Neural cell (in vitro differentiated cells): ENCODE measurements at regions not wholly inside any gene's neighbourhood (a gene's known extent, or its start where the extent isn't known, plus 50 kb on each side); places are given as distances from the start of the nearest gene placed in this dataset.

Source experiments
- H2AFZ ChIP-seq: fragments of 200-600, 300-800 bp; sonication (generic), shearing (Covaris generic); 2 replicates; pipeline ENCODE4 v1.6.0; 2014; ENCODE audit warnings: low read depth, mild to moderate bottlenecking, antibody characterized with exemption, low read length, moderate library complexity
- H3F3A ChIP-seq: fragments of 200-600 bp; shearing (Covaris generic); 2 replicates; pipeline ENCODE4 v1.6.1; 2016; ENCODE audit warnings: mild to moderate bottlenecking, moderate library complexity, mixed read lengths, antibody characterized with exemption, low read length; ENCODE audit not compliant: insufficient read depth, poor library complexity, severe bottlenecking
- H3K27ac ChIP-seq: fragments of 200-600, 300-800 bp; sonication (generic), shearing (Covaris generic); 2 replicates; pipeline ENCODE4 v1.5.1; 2014; ENCODE audit warnings: mild to moderate bottlenecking, low read length, moderate library complexity
- H3K27me3 ChIP-seq: fragments of 300-800, 200-600 bp; sonication (generic), shearing (Covaris generic); 2 replicates; pipeline ENCODE4 v1.6.0; 2014; ENCODE audit warnings: mild to moderate bottlenecking, low read depth, low read length, moderate library complexity; ENCODE audit not compliant: insufficient read depth
- H3K36me3 ChIP-seq: fragments of 300-800, 200-600 bp; sonication (generic), shearing (Covaris generic); 2 replicates; pipeline ENCODE4 v1.5.1; 2014; ENCODE audit warnings: mild to moderate bottlenecking, antibody characterized with exemption, low read length, moderate library complexity; ENCODE audit not compliant: insufficient read depth
- H3K4me2 ChIP-seq: fragments of 300-800, 200-600 bp; sonication (generic), shearing (Covaris generic); 2 replicates; pipeline ENCODE4 v1.6.0; 2014; ENCODE audit warnings: mild to moderate bottlenecking, low read length
- H3K4me3 ChIP-seq: fragments of 300-800, 200-600 bp; sonication (generic), shearing (Covaris generic); 2 replicates; pipeline ENCODE4 v1.5.1; 2014; ENCODE audit warnings: mild to moderate bottlenecking, low read length, moderate library complexity
- H3K79me2 ChIP-seq: fragments of 200-600 bp; shearing (Covaris generic); replicated peaks from 2 replicates; pipeline ENCODE4 v1.6.0; 2014; ENCODE audit warnings: mild to moderate bottlenecking, low read length, moderate library complexity; ENCODE audit not compliant: insufficient read depth
- H3K9ac ChIP-seq: fragments of 300-800, 200-600 bp; sonication (generic), shearing (Covaris generic); 2 replicates; pipeline ENCODE4 v1.6.1; 2016; ENCODE audit warnings: mild to moderate bottlenecking, low read length, mixed read lengths
- H3K9me2 ChIP-seq: fragments of 200-600 bp; shearing (Covaris generic); 2 replicates; pipeline ENCODE4 v1.6.1; 2016; ENCODE audit warnings: mild to moderate bottlenecking, low read length, mixed read lengths; ENCODE audit not compliant: insufficient read depth
- H3K9me3 ChIP-seq: fragments of 200-600, 300-800 bp; sonication (generic), shearing (Covaris generic); 2 replicates; pipeline ENCODE4 v1.6.1; 2016; ENCODE audit warnings: mild to moderate bottlenecking, mixed run types, low read length, moderate library complexity, mixed read lengths
- H4K20me1 ChIP-seq: fragments of 200-600 bp; shearing (Covaris generic); 2 replicates; pipeline ENCODE4 v1.6.1; 2016; ENCODE audit warnings: mild to moderate bottlenecking, mixed run types; ENCODE audit not compliant: insufficient read depth
- CTCF ChIP-seq: fragments of 450-650 bp; IDR thresholded peaks from 2 replicates; pipeline ENCODE4 v1.5.1; 2014; ENCODE audit warnings: antibody characterized with exemption, mild to moderate bottlenecking, moderate library complexity; ENCODE audit not compliant: poor library complexity, severe bottlenecking
- EP300 ChIP-seq: fragments of 450-650 bp; conservative IDR thresholded peaks from 2 replicates; pipeline ENCODE4 v1.6.1; 2014; ENCODE audit warnings: antibody characterized with exemption, mild to moderate bottlenecking, moderate library complexity; ENCODE audit not compliant: poor library complexity, severe bottlenecking
- EZH2 ChIP-seq: fragments of 200-600, 300-800 bp; shearing (Covaris generic), sonication (generic); IDR thresholded peaks from 2 replicates; pipeline ENCODE4 v1.6.1; 2014; ENCODE audit warnings: antibody characterized with exemption, low read length, borderline replicate concordance, mild to moderate bottlenecking; ENCODE audit not compliant: insufficient read depth, poor library complexity, severe bottlenecking
- MXI1 ChIP-seq: fragments of 450-650 bp; conservative IDR thresholded peaks from 2 replicates; pipeline ENCODE4 v1.6.1; 2014; ENCODE audit warnings: antibody characterized with exemption, mild to moderate bottlenecking; ENCODE audit not compliant: poor library complexity, severe bottlenecking
- POLR2AphosphoS5 ChIP-seq: IDR thresholded peaks from 2 replicates; pipeline ENCODE4 v1.6.1; 2012
- RAD21 ChIP-seq: fragments of 450-650 bp; conservative IDR thresholded peaks from 2 replicates; pipeline ENCODE4 v1.6.1; 2014; ENCODE audit warnings: antibody characterized with exemption, mild to moderate bottlenecking, moderate library complexity
- REST ChIP-seq: IDR thresholded peaks from 2 replicates; pipeline ENCODE4 v1.6.1; 2012; ENCODE audit warnings: borderline replicate concordance
- SMC3 ChIP-seq: fragments of 450-650 bp; conservative IDR thresholded peaks from 2 replicates; pipeline ENCODE4 v1.6.1; 2014; ENCODE audit warnings: antibody characterized with exemption, mild to moderate bottlenecking, moderate library complexity; ENCODE audit not compliant: poor library complexity
- TAF1 ChIP-seq: IDR thresholded peaks from 2 replicates; pipeline ENCODE4 v1.6.1; 2012; ENCODE audit warnings: low read depth

DNA sequence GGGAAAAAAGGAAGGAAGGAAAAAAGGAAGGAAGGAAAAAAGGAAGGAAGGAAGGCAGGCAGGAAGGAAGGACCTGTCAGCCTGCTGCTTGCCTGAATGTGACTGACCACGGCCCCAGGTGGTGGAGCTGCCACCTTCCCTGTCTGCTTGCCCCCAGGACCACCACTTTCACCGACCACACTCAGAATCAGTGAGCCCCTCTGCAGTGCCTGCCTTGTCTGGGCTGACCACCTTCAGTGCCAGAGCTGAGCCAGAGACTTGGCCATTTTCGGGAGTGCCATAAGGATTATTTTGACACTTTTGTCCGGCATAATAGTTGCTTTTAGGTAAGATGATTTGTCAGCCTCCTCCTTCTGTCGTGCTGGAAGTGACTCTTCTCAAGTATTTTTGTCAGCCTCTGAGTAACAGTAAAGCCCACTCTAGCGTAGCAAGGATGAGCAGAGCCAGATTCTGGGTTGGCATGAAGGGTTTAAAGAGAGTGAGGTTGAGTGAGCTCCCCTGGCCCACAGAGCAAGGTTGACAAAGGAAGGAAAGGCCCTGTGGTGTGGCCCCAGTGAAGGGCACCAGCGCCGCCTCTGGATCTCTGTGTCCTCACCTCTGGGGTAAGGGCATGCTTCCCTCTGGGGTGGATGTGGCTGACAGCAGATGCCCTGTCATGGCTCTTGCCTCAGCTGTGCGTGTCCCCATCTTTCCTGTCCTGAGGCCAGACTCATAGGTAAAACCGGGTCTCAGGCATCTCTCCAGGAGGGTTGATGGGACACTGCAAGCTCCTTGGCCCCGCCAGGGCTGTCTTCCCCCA lies 214.7 kb upstream of the FOXQ1 start:
- H3K9me3 ChIP-seq, result no peaks in the 10 kb centered on the region
- H3K4me2 ChIP-seq, result no peak overlapping the region
- H3F3A ChIP-seq, result no peaks in the 10 kb centered on the region
- no peaks in the 10 kb centered on the region for H3K79me2 ChIP-seq
- H3K27ac ChIP-seq, result no peak overlapping the region
- TF ChIP-seq SMC3 (no peak), EZH2 (no peak), MXI1 (no peak), CTCF (no peak), POLR2AphosphoS5 (no peak), REST (no peak), EP300 (no peak)
- H3K27me3 ChIP-seq, result peaks cover 6% of the 10 kb centered on the region
- no peak overlapping the region for H3K4me3 ChIP-seq
- H3K9me2 ChIP-seq, result no peaks in the 10 kb centered on the region
- H4K20me1 ChIP-seq, result no peaks in the 10 kb centered on the region
- no peaks in the 10 kb centered on the region for H3K36me3 ChIP-seq
- H2AFZ ChIP-seq, result no peak overlapping the region
- no peak overlapping the region for H3K9ac ChIP-seq

- Histone ChIP-seq H4K20me1 (no peaks in the 10 kb centered on the region), H3K4me3 (no peak overlapping the region), H3K9ac (no peak overlapping the region), H3K36me3 (no peaks in the 10 kb centered on the region), H3K9me3 (no peaks in the 10 kb centered on the region), H3K9me2 (no peaks in the 10 kb centered on the region), H3K4me2 (no peak overlapping the region), H2AFZ (no peak overlapping the region), H3K27me3 (no peaks in the 10 kb centered on the region), H3K27ac (no peak overlapping the region), H3F3A (no peaks in the 10 kb centered on the region), H3K79me2 (no peaks in the 10 kb centered on the region)
- TF ChIP-seq MXI1 (no peak), EP300 (no peak), RAD21 (no peak), SMC3 (no peak), POLR2AphosphoS5 (no peak), REST (no peak), CTCF (no peak), EZH2 (no peak), TAF1 (no peak)
Measured at GRCh38 chr6:1094306-1094705, 217.6 kb upstream of the FOXQ1 start.
